NCI-H2107 (cell line): ENCODE measurements at regions not wholly inside any gene's neighbourhood (a gene's known extent, or its start where the extent isn't known, plus 50 kb on each side); places are given as distances from the start of the nearest gene placed in this dataset.
"Not testable (repeated sequence)": the region's sequence is repeated elsewhere in the genome, so short reads cannot be mapped to it uniquely, and the experiment has no call there.

Experiments used
- DNase-seq: peaks from one replicate; lab custom pipeline; 2025; lab: John Stamatoyannopoulos, UW

GRCh38 chr14:30443368-30444007, 115.5 kb upstream of the G2E3 start:
- peak; percentile 57 for DNase-seq

DNA sequence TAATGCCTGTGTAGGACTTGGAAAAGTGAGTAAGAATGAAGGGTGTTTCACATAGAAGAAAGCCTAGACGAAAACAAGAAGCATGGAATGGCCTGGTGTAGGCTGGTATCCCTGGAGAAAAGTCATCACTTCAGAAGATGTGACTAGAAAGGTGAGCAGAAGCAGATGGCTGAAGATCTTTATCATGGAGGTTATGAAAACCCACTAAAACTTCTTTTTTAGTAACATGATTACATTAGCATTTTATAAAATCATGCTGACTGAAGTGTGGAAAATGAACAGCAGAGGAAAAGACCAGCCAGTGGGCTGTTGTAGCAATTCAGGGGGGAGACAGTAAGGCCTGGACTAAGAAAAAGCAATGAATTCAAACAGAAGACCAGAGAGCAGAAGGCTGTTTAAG, 114.5 kb upstream of the G2E3 start:
- no peak for DNase-seq

DNA sequence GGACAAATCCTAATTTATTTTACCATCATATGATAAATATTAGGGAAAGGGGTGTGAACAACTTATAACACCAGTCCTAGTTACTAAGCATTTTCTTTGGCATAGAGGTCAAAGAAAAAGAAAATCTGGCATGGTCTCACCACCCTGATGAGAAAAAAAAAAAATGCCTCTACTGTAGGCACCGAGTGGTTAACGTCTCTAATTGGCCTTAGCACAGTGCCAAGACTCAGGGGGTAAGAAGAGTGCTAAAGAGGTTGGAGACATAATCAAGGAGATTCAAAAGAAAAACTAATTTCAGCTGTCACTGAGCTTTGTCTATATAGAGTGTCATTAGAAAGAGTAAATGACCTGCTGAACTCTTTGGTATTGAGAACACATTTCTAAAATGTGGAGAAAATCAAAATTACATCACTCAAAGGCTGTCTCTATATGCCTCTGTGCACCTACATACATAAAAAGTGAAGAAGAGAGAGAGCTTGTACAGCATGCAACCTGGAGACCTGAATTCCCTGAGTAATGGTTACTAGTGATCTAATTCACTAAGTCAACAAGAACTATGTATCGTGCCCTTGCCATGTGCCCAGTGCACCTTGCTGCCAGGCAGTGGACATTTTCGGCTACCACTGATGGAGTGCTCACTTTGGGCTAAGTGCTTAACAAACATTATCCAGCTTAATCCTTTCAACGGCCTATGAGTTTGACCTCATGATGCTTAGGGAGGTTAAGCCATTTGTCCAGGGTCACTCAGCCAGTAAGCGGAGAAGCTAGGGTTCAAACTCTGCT, 113.8 kb upstream of the G2E3 start:
- DNase-seq: no peak

GRCh38 chr14:30445852-30446251, 113.1 kb upstream of the G2E3 start:
- no peak for DNase-seq

DNA sequence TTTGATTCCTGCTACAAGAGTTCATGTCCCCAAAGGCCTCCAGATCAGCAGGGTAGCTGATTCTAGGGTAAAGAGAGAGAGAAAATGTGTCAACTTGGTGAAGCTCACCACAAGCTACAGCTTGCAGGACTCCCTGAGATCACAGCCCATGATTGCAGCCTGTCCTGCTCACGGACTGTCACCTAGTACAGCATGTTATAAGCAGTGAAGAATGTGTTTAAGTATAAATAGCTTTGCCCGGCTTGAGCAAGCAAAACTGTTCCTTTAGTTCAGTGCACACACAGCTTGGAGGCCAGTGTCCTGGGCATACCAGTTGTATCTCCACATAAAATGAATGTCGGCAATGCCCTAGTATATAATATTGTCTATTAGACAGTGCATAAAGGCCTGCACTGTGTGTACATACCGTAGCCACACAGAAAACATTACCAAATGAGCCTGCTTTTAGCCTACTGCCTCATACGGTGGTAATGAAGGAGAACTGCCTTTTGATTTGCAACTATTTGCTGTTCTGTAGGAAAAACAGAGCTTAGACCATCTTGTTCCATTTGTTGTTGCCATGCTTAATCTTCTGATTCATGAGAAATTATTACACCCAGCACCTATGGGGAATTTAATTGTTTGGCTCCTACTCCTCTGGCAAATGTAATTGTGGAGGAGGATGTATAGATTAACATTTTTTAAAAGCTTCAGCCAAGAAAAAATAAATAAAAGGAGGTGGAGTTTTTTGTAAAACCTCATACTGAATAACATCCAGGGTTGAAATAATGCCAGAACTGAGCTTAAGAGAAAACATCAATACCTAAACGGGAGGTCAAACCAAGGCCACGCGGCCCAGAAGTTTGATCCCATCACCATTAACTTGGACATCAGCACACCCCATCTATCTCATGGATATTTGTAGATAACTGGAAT, 108.1 kb upstream of the G2E3 start:
- no peak for DNase-seq

GRCh38 chr14:30456296-30456695, 102.7 kb upstream of the G2E3 start:
- no peak for DNase-seq

DNA sequence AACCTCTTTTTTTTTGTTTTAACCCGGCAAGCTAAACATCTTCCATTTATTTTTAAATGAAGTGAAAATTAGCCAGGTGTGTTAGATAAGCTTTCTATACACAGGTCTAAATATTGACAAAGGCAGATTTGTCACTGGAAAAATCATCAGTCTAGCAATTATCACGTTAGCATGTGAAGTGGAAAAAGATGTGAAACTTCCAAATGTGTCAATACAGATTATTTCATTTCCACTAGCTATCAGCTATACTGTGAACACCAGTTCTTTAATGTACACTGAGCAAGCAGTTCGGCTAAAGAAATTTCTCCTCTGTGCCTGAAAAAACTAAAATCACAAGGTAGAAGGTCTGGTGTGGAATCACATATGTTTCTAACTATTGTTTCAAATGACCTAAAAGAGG, 96.6 kb upstream of the G2E3 start:
- DNase-seq: no peak

DNA sequence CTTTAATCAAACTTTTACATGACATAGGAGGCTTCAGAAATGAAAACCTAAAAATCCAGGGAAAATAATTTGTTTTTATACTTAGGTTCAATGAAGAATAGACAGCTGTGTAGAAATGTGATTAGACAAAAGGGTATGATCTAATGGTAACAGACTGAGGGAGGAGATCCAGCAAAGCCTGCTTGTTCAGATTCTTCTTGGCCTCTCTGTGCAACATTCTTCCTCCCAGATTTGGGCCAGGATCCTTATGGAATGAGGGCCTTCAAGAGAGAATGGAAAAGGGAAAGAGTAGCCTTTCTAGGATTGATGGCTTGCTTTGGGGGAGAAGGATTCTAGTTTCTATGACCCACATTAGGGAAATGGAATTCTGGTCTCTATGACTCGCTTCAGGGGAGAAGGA, 94.5 kb upstream of the G2E3 start:
- DNase-seq: no peak

- no peak for DNase-seq
Measured at GRCh38 chr14:30468354-30468753, 90.6 kb upstream of the G2E3 start.

DNA sequence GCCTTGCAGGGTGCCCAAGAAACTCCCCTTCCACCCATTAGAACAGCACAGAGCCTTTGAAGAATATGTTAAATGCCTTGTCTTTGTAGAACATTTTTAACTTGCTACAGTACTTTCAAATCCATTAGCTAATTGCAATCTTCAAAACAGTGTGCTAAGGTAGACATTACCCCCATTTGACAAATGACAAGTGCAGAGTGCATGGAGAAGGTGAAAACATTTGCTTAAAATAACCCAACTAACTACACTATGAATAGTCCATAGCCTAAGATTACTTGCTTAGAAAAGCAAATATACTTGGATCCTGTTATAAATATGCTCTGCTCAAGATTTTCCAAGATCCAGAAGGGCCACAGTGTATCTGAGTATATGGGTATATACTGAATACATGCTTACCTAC, 87.0 kb upstream of the G2E3 start:
- DNase-seq: no peak

DNA sequence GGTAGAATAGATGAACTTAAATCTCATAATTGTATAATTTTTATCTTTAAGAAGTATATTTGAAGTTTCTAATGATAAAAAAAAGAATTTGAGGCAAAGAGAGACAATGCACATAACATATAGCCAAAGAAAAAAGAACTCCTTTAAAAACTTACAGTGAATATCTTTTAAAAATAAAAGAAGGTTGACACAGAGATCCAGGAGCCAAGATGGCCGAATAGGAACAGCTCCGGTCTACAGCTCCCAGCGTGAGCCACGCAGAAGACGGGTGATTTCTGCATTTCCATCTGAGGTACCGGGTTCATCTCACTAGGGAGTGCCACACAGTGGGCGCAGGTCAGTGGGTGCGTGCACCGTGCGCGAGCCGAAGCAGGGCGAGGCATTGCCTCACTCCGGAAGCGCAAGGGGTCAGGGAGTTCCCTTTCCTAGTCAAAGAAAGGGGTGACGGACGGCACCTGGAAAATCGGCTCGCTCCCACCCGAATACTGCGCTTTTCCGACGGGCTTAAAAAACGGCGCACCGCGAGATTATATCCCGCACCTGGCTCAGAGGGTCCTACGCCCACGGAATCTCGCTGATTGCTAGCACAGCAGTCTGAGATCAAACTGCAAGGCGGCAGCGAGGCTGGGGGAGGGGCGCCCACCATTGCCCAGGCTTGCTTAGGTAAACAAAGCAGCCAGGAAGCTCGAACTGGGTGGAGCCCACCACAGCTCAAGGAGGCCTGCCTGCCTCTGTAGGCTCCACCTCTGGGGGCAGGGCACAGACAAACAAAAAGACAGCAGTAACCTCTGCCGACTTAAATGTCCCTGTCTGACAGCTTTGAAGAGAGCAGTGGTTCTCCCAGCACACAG, 84.9 kb upstream of the G2E3 start:
- DNase-seq: not testable (repeated sequence)

GRCh38 chr14:30482276-30482675, 76.7 kb upstream of the G2E3 start:
- no peak for DNase-seq

GRCh38 chr14:30484201-30484600, 74.8 kb upstream of the G2E3 start:
- no peak for DNase-seq

DNA sequence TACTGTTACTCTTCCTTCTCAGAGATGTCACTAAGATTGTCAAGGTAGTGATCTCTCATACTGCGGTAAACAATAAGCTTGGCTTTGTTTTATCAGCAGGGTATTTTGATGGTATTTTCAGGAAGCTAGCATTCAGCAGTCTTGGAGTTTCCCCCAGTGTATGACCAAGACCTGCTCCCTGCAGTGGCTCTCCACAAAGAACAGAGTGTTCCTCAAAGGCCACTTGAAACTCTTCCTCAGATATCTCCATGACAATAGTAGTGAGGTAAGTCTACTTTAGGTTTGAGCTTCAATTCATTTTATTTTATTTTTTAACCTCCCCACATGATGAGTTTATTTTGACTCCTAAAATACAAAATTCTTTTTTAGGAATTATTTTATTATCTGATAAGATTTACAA, 74.0 kb upstream of the G2E3 start:
- no peak for DNase-seq

DNA sequence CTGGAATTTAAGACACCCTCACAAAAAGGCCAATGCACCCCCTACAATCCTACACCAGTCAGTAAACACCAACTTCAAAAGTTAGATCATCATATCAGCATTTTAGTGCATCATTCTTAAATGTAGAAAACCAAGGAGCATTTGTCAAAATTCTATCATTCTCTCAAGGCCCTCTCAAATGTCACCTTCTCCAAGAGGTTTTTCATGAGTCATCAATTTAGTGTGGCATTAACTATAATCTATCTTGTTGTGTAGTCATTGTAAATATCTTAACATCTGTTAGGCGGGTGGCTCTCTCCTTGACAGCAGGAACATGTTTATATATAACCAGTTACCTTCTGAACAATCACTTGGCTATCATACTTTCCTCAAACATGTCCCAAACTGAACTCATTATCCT, 62.1 kb upstream of the G2E3 start:
- DNase-seq: no peak

- DNase-seq: no peak
Measured at GRCh38 chr14:30499358-30499757, 59.6 kb upstream of the G2E3 start.

- DNase-seq: peak; percentile 58
Measured at GRCh38 chr14:30500222-30500621, 58.7 kb upstream of the G2E3 start.

- DNase-seq: no peak
Measured at GRCh38 chr14:30507209-30507608, 51.7 kb upstream of the G2E3 start.
